GM19467 (cell line): ENCODE measurements at regions not wholly inside any gene's neighbourhood (a gene's known extent, or its start where the extent isn't known, plus 50 kb on each side); places are given as distances from the start of the nearest gene placed in this dataset.

Experiments used
- ATAC-seq: cut with Tn5 transposase; IDR thresholded peaks from one replicate; pipeline ENCODE4 v1.9.1; 2021; ENCODE audit warnings: mild to moderate bottlenecking, moderate library complexity; ENCODE audit not compliant: unreplicated experiment

- peak; percentile 64 for ATAC-seq
Measured at GRCh38 chr13:32905063-32905863, 111.0 kb upstream of the KL start.

DNA sequence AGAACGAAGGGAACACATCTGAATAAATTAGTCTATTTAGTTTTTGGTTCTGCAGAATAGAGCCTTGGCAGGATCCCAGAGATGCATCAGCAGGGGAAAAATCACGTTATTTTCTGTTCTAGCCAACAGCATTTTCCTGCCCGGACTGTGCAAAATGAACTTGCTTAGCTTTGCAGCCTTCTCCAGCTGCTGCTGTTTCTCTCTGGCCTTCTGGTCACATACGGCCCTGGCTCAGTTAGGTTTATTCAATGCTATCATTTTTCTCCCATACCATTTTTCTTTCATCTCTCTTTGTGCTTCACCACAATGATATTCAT is 110.4 kb upstream of the KL start:
- no peak for ATAC-seq

DNA sequence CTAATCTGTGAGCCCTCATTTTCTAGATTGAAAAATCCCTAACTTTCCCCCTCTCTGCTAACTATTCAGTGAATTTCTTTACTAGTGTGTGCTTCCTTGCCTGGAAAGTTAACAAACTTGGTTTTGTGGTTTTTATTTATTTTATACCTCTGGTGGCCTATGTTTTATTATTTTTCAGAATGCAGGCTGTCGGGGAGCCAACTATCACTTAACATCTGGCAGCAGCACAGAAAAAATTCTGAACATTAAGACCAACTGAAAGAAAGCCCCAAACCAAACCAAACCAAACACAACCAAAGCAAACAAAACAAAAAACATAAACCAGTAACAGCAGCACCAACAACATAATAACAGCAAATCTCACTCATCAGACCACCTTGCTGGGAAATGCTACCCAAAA is 109.0 kb upstream of the KL start:
- no peak for ATAC-seq

DNA sequence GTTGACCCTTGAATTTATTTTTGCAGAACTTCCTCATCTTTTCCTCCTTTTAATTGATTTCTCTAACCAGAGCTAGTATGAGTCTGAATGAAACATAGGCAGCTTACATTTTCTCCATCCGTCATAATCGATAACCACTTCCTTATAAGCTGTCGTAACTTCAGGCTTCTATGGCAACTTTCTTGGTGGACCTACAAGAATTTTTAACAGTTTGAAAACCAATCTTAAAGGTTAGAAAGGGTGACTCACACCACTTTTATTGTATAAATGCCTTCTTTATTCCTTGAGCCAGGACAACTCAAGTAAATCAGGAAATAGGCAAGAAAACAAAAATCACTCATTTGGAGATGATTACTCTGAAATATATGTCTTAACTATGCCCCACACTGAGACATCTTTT is 105.7 kb upstream of the KL start:
- no peak for ATAC-seq

DNA sequence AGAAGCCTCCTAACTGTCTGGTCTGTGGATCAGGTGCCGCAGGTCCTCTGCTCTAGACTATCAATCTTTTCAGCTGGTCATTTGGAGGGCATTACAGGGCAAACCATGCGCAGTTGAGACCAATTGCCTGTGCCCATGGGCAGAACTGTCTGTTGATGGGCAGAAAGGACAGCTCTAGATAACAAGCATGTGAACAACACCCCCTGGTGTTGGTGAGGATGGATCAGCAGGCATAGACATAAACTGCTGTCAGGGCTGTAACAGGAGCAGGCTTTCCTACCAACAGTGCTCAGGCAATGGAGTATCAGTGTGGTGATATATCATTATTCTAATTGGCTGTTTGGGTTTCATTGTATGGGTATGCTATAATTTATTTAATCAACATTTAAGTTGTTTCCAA is 104.7 kb upstream of the KL start:
- ATAC-seq = no peak

DNA sequence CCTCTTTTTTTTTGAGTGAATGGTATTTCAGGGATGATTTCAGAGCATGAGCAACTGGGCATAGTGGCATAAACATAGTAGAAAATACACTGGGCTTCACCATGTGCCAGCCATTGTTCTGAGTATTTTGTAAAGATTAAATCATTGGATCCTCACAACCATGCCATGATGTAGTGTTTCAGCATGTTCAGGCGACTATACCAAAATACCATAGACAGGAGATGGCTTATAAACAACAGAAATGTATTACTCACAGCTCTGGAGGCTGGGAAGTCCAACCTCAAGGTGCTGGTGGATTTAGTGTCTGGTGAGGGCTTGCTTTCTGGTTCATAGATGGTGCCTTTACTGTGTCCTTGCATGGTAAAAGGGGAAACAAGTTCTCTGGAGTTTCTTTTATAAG is 101.5 kb upstream of the KL start:
- no peak for ATAC-seq

DNA sequence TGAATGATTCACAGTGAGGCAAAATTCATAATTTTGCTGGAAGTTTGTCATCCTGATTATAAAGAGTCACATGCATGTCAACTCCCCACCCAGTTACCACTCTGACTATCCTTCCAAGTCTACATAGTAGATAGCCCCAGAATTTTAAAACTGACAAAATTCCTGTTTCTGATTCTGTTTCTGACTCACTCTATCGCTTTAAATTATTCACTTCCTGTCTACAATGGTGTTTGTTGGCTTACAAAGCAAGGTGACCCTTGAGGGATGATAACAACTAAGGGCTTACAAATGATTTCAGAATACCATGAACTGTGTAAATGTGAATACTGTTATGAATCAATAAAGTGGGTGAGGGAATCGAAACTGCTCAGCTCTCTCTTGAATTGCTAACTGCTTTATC is 98.7 kb upstream of the KL start:
- ATAC-seq = no peak

DNA sequence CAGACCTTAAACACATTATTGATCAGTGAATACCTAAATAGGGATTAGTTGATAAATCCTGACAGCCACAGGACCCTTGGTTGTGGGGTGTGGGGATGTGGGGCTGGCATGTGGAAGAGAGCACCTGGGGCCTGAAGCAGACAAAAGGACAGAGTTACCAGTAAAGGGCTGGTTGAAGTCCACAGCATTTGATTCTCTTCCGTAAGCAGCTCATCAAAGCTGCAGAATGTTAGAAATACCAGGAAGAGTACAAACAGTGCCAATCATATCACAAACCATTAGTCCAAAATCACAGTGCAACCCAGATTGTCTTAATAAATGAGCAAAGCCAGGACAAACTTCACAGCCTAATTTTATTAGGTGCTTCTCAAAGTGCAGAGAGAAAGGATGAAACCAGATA is 92.5 kb upstream of the KL start:
- ATAC-seq = no peak

DNA sequence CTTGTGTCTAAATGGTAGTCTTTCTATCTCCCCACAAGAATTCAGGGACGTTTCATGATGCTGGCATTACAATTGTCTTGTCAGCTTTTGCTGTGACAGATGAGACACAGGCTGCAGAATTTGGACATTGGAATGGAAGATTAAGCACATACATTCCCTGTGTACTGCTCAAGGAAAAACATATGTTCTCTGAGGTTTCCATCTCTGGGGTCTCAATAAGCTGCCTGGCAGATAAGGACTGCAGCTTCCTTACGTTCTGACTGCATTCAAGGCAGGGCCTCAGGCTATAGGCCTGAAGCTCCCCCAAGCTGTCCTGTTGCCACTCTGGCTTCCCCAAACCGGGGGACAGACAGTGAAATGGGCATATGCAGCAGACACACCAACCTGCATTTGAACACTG is 91.3 kb upstream of the KL start:
- no peak for ATAC-seq

DNA sequence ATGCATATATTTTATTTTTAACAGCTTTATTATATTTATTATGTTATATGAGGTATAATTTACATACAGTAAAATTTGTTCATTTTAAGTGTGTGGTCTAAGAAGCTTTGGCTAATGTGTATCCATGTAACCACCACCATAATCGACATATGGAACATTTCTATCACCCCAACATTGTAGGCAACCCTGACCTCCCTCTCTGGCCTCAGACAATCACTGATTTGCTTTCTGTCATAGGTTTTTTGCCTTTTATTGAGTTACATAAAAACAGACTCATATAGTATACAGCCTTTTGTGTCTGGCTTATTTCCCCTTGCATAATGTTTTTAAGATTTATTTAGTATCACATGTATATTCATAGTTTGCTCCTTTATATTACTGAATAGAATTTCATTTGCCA is 90.7 kb upstream of the KL start:
- no peak for ATAC-seq

DNA sequence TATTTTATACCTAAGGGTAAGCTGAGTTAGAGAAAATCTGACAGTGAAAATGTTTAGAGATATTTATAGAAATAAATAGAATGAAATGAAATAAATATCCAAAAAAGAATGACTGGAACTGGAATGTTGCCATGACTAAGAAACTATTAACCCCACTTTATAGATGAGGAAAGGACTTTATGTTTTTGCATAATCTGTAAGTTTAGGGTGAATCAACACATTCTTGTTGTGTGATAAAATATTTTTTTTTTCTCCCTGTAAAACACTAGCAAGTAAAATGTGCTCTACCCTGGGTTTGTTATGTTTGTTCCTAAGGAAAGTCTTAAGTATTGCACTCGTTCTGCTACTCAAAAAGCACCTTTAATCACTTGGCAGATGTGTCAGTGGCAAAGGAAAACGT is 83.8 kb upstream of the KL start:
- no peak for ATAC-seq

DNA sequence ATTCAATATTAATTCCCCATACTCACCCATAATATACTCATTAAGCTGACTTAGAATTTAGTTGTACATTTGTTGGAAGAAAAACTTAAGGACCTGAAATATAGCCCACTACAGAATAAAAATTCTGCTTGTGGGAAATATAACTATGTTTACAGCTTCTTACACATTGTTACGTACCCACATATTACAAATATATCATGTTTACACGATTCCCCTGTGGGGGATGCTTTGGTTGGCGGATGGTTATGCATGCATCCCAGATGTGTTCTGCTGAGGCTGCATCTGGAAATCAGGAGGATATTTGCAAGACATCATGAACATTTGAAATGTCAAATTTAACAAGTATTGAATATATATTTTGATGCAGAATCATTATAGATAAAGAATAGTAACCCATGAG is 79.5 kb upstream of the KL start:
- no peak for ATAC-seq

DNA sequence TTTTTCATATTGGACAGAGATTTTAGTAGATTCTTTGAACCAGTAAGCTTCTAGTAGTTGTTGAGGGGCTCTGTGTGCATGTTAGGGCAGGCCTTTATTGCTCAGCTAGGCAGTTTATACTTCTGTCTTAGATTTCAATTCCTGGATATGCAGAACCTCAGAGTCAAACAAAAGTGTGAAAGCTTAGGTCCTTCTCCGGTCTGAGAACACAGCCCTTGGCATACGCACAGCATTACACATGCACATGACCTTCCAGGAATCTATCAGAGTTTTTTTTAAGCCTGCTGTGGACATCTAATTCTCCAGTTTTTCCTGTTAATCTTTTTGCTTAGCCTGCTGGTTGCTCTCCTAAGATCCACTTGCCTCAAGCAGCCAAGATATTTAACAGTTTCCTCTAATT is 77.9 kb upstream of the KL start:
- no peak for ATAC-seq

DNA sequence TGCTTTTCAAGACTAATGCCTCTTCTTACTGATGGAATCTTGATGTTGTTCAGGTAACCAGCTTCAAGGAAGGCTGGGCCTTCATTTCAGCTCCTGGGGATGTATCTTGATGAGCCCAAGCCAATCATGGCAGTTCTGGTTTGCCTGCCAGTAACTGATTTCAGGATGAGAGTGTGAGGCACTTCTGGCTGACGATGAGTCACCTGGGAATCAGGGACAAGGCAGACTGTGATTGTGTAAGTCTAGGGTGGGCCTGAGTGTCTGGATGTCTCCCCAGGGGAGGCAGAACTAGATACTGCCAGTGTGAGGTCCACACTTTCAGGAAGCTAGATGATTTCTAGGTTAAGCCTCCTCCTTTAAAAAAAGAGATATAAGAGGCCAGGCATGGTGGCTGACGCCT is 77.3 kb upstream of the KL start:
- ATAC-seq = no peak

GRCh38 chr13:32940601-32941000 is 75.6 kb upstream of the KL start:
- ATAC-seq = no peak

- no peak for ATAC-seq
Measured at GRCh38 chr13:32941368-32941767, 74.9 kb upstream of the KL start.

GRCh38 chr13:32946558-32946957 is 69.7 kb upstream of the KL start:
- ATAC-seq = no peak

DNA sequence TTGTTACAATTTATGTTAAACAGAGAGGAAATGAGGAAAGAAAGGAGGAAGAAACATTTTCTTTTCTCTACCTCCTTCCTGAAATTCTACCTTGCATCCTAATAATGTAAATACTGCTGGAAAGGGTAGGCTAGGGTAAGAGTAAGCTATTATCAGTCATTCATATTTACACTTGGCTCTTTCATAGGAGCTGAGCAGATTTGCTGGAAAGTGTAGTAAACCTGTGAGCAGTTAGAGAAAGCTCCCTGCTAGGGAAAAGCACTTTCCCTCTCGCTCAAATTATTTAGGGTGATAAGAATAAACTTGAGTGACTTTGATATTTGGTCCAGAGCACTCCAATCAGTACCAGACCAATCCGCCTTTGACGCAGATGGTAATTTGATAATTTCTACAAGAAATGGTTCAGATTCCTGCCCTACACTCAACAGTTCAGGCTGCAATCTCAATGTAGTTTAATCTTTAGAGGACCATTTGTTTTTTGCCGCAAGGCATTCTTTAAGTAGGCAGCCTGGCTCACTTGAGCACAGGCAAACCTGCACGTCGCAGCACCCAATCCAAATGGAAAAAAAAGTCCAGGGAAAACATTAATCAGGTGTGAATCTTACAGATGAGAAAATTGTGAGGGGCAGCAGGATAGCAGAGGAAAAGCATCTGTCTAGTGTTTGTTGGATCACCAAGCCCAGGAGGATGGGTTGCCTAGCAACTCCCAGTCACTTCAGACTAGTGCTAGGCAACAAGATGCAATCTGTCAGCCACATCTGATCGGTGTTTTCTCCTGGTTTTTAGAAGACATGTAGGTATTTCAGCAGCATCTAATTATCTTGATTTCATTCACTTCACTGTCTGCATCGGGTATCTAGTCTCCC is 68.6 kb upstream of the KL start:
- no peak for ATAC-seq

- ATAC-seq = no peak
Measured at GRCh38 chr13:32949820-32950219, 66.4 kb upstream of the KL start.

DNA sequence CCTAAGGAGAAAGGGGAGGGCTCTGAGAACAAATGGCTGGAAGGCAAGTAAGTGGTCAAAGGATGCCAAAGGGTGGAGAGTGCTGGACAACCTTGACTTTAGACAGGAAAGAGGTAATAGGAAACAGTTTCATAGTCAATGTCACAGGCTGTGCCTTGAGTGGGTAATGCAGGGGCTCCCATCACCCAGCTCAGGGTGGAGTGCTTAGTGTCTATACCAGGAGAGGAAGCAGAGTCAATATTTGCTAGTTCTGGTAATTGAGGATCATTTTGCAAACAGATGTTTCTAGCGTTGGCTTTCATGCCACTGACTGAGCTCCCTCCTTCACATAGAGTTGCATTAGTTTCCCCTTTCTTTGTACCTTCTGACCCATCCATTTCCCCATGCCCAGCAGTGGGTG is 64.6 kb upstream of the KL start:
- ATAC-seq = no peak

DNA sequence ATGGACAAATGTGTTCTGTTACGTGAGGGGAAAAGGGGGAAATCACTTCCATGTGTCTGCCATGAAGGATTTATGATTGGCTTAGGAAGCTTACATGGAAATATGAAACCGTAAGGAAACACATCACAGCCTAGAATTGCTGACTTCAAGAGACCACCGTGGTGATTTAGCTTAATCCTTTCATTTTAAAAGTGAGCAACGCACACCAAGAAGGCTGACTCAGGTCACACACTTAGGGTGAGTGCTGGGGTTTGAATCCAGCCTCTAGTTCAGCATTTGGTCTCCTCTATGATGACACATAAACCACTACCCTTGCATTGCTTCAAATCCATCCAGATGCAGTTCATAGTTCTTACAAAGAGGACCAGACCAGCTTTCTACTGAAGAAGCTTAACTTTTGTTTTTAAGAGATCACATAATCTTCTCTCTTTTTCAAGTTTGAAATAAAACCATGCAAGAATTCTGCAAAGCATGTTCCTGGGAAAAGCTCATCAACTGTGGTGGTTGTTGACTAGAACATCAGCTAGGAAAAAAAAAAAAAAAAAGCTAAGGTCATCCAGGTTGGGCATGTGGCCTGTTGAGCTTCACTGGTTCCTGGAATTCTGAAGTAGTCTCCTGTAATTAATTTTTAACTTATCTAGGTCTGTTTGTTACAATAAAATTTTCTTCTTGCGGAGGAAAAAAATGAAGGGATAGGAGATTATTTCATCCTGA is 60.2 kb upstream of the KL start:
- no peak for ATAC-seq

- ATAC-seq = no peak
Measured at GRCh38 chr13:32956595-32956933, 59.7 kb upstream of the KL start.
